ENCODE measurements at regions not wholly inside any gene's neighbourhood (a gene's known extent, or its start where the extent isn't known, plus 50 kb on each side); places are given as distances from the start of the nearest gene placed in this dataset.

GRCh38 chr11:30116512-30116911, 99.7 kb upstream of the KCNA4 start:
- TF ChIP-seq TCF12 (IDR thresholded peaks at IDR 0.05; ENCODE audit: low read depth) (no peak), CEBPB (IDR thresholded peaks at IDR 0.05) (no peak), TEAD4 (IDR thresholded peaks at IDR 0.05) (no peak), NFIC (IDR thresholded peaks at IDR 0.05) (no peak), REST (IDR thresholded peaks at IDR 0.05; ENCODE audit: low read depth) (no peak), YY1 (IDR thresholded peaks at IDR 0.05; ENCODE audit: low read depth) (no peak), USF1 (IDR thresholded peaks at IDR 0.05) (no peak), CREB1 (IDR thresholded peaks at IDR 0.05; ENCODE audit: low read depth) (no peak), TAF1 (IDR thresholded peaks at IDR 0.05; ENCODE audit: low read depth) (no peak), MAX (IDR thresholded peaks at IDR 0.05) (no peak), ZBTB7A (IDR thresholded peaks at IDR 0.05; ENCODE audit: low read depth) (no peak), EP300 (IDR thresholded peaks at IDR 0.05; ENCODE audit: borderline replicate concordance) (no peak), RAD21 (IDR thresholded peaks at IDR 0.05; ENCODE audit: low read depth) (no peak), EGR1 (IDR thresholded peaks at IDR 0.05) (no peak), FOXM1 (IDR thresholded peaks at IDR 0.05; ENCODE audit: borderline replicate concordance, low read depth) (no peak)

- no peak for TF ChIP-seq RAD21 (IDR thresholded peaks at IDR 0.05; ENCODE audit: low read depth)
- no peak for TF ChIP-seq YY1 (IDR thresholded peaks at IDR 0.05; ENCODE audit: low read depth)
Measured at GRCh38 chr11:30120045-30120589, 103.3 kb upstream of the KCNA4 start.

GRCh38 chr11:30125456-30125855, 105.4 kb upstream of the FSHB start:
- TF ChIP-seq USF1 (IDR thresholded peaks at IDR 0.05) (no peak), CEBPB (IDR thresholded peaks at IDR 0.05) (no peak), TAF1 (IDR thresholded peaks at IDR 0.05; ENCODE audit: low read depth) (no peak), RAD21 (IDR thresholded peaks at IDR 0.05; ENCODE audit: low read depth) (no peak), TEAD4 (IDR thresholded peaks at IDR 0.05) (no peak), EP300 (IDR thresholded peaks at IDR 0.05; ENCODE audit: borderline replicate concordance) (no peak), TCF12 (IDR thresholded peaks at IDR 0.05; ENCODE audit: low read depth) (no peak), NFIC (IDR thresholded peaks at IDR 0.05) (no peak), ZBTB7A (IDR thresholded peaks at IDR 0.05; ENCODE audit: low read depth) (no peak), MAX (IDR thresholded peaks at IDR 0.05) (no peak), CREB1 (IDR thresholded peaks at IDR 0.05; ENCODE audit: low read depth) (no peak), REST (IDR thresholded peaks at IDR 0.05; ENCODE audit: low read depth) (no peak), FOXM1 (IDR thresholded peaks at IDR 0.05; ENCODE audit: borderline replicate concordance, low read depth) (no peak), YY1 (IDR thresholded peaks at IDR 0.05; ENCODE audit: low read depth) (no peak), EGR1 (IDR thresholded peaks at IDR 0.05) (no peak)

GRCh38 chr11:30128269-30128932, 102.4 kb upstream of the FSHB start:
- TF ChIP-seq TAF1 (IDR thresholded peaks at IDR 0.05; ENCODE audit: low read depth), result no peak
- TF ChIP-seq RAD21 (IDR thresholded peaks at IDR 0.05; ENCODE audit: low read depth), result peak; percentile 44; the same call in 1 of the 2 replicates
- no peak for TF ChIP-seq ZBTB7A (IDR thresholded peaks at IDR 0.05; ENCODE audit: low read depth)
- TF ChIP-seq NFIC (IDR thresholded peaks at IDR 0.05), result no peak
- no peak for TF ChIP-seq CREB1 (IDR thresholded peaks at IDR 0.05; ENCODE audit: low read depth)
- TF ChIP-seq YY1 (IDR thresholded peaks at IDR 0.05; ENCODE audit: low read depth), result no peak

GRCh38 chr11:30131535-30131934, 99.3 kb upstream of the FSHB start:
- TF ChIP-seq CREB1 (IDR thresholded peaks at IDR 0.05; ENCODE audit: low read depth) (no peak), EP300 (IDR thresholded peaks at IDR 0.05; ENCODE audit: borderline replicate concordance) (no peak), TCF12 (IDR thresholded peaks at IDR 0.05; ENCODE audit: low read depth) (no peak), ZBTB7A (IDR thresholded peaks at IDR 0.05; ENCODE audit: low read depth) (no peak), USF1 (IDR thresholded peaks at IDR 0.05) (no peak), NFIC (IDR thresholded peaks at IDR 0.05) (no peak), MAX (IDR thresholded peaks at IDR 0.05) (no peak), CEBPB (IDR thresholded peaks at IDR 0.05) (no peak), TEAD4 (IDR thresholded peaks at IDR 0.05) (no peak), TAF1 (IDR thresholded peaks at IDR 0.05; ENCODE audit: low read depth) (no peak), REST (IDR thresholded peaks at IDR 0.05; ENCODE audit: low read depth) (no peak), FOXM1 (IDR thresholded peaks at IDR 0.05; ENCODE audit: borderline replicate concordance, low read depth) (no peak), YY1 (IDR thresholded peaks at IDR 0.05; ENCODE audit: low read depth) (no peak), EGR1 (IDR thresholded peaks at IDR 0.05) (no peak), RAD21 (IDR thresholded peaks at IDR 0.05; ENCODE audit: low read depth) (no peak)

Data from Ishikawa (cell line).